GM12878 (cell line): ENCODE measurements at regions not wholly inside any gene's neighbourhood (a gene's known extent, or its start where the extent isn't known, plus 50 kb on each side); places are given as distances from the start of the nearest gene placed in this dataset.

ENCODE experiments used
- ATAC-seq: fragments of 200-7000 bp; cut with Tn5 transposase; 3 replicates; pipeline ENCODE4 v1.9.1; 2020; ENCODE audit warnings: mild to moderate bottlenecking, moderate library complexity
- BruUV-seq: library from RNA; stranded (reverse); fragments of 400-500 nt; replicated peaks from 2 replicates; lab custom pipeline; 2021; lab: Mats Ljungman, UMichigan
- CTCF ChIA-PET: fragments of 300-600 bp; sonication (Branson Sonifier 250); formaldehyde crosslinking; extraction: SDS; loops from one replicate; lab custom pipeline; 2021; ENCODE audit warnings: inconsistent platforms; lab: Yijun Ruan, JAX
- POLR2A ChIA-PET: fragments of 350-600 bp; formaldehyde crosslinking; extraction: SDS; loops from one replicate; lab custom pipeline; 2021; ENCODE audit warnings: inconsistent platforms; lab: Charles Lee
- RAD21 ChIA-PET: fragments of 300-600 bp; sonication (Branson Sonifier 250); formaldehyde crosslinking; loops from one replicate; lab custom pipeline; 2023; ENCODE audit warnings: antibody characterized with exemption; ENCODE audit not compliant: unreplicated experiment; lab: Charles Lee
- SMC1A ChIA-PET: fragments of 300-600 bp; sonication (Branson Sonifier 250); formaldehyde crosslinking; loops from one replicate; lab custom pipeline; 2023; ENCODE audit not compliant: unreplicated experiment, uncharacterized antibody; lab: Charles Lee
- DNase-seq: peaks from one replicate; pipeline ENCODE4 v3.0.0-alpha.2; 2011; ENCODE audit warnings: low read depth, low spot score
- FAIRE-seq: peaks from 3 replicates; lab custom pipeline; 2011; peaks lifted over from hg19 to GRCh38; lab: Jason Lieb, UNC
- H2AFZ ChIP-seq: 2 replicates; pipeline ENCODE4 v1.6.0; 2011; ENCODE audit warnings: low read depth, low read length, control low read depth; ENCODE audit not compliant: control insufficient read depth
- H3K27ac ChIP-seq: 2 replicates; pipeline ENCODE4 v1.5.1; 2011; ENCODE audit warnings: control low read depth; ENCODE audit not compliant: control insufficient read depth, insufficient read depth
- H3K27me3 ChIP-seq, 2 experiments: replicated peaks in 1 of 2; 2 replicates each; pipeline versions ENCODE4 v1.6.0 to v1.6.1; 2011; ENCODE audit warnings: low read length in 1 of 2; ENCODE audit not compliant: control insufficient read depth in 2 of 2, insufficient read depth in 2 of 2
- H3K36me3 ChIP-seq, 2 experiments: 2 replicates each; pipeline ENCODE4 v1.5.1; 2011; ENCODE audit warnings: low read length in 1 of 2; ENCODE audit not compliant: control insufficient read depth in 2 of 2, insufficient read depth in 2 of 2
- H3K4me1 ChIP-seq: 2 replicates; pipeline ENCODE4 v1.6.1; 2011; ENCODE audit warnings: mild to moderate bottlenecking, low read length, moderate library complexity, mixed read lengths; ENCODE audit not compliant: control insufficient read depth, insufficient read depth
- H3K4me2 ChIP-seq: 2 replicates; pipeline ENCODE4 v1.6.0; 2011; ENCODE audit warnings: control low read depth; ENCODE audit not compliant: control insufficient read depth, insufficient read depth
- H3K4me3 ChIP-seq: fragments of 200-600 bp; sonication (generic); 2 replicates; pipeline ENCODE4 v1.5.1; 2016
- H3K79me2 ChIP-seq: 2 replicates; pipeline ENCODE4 v1.6.0; 2011; ENCODE audit warnings: low read length; ENCODE audit not compliant: control insufficient read depth, insufficient read depth
- H3K9ac ChIP-seq: 2 replicates; pipeline ENCODE4 v1.8.0; 2011; ENCODE audit warnings: low read length, control low read depth, mixed read lengths; ENCODE audit not compliant: control insufficient read depth, insufficient read depth
- H3K9me3 ChIP-seq: replicated peaks from 3 replicates; pipeline ENCODE4 v1.5.1; 2011; ENCODE audit warnings: mild to moderate bottlenecking, low read length; ENCODE audit not compliant: control insufficient read depth, insufficient read depth
- H4K20me1 ChIP-seq: 2 replicates; pipeline ENCODE4 v1.6.0; 2011; ENCODE audit not compliant: control insufficient read depth, insufficient read depth
- BMI1 ChIP-seq: fragments of 450-650 bp; IDR thresholded peaks from 2 replicates; pipeline ENCODE4 v1.6.1; 2016; ENCODE audit warnings: mild to moderate bottlenecking, moderate library complexity, borderline replicate concordance
- HCFC1 ChIP-seq: fragments of 150-350 bp; IDR thresholded peaks from 2 replicates; pipeline ENCODE4 v1.6.1; 2014; ENCODE audit warnings: low read length
- KLF5 ChIP-seq: fragments of 450-650 bp; IDR thresholded peaks from 2 replicates; pipeline ENCODE4 v1.6.1; 2014; ENCODE audit warnings: mild to moderate bottlenecking; ENCODE audit not compliant: partially characterized antibody
- LARP7 ChIP-seq: fragments of 450-650 bp; IDR thresholded peaks from 2 replicates; pipeline ENCODE4 v1.6.1; 2017; ENCODE audit warnings: mild to moderate bottlenecking
- NBN ChIP-seq: fragments of 450-650 bp; IDR thresholded peaks from 2 replicates; pipeline ENCODE4 v1.6.1; 2016
- NFYA ChIP-seq: IDR thresholded peaks from 2 replicates; pipeline ENCODE4 v1.6.1; 2011; ENCODE audit warnings: low read depth, mild to moderate bottlenecking, low read length, improper control_type of control experiment, borderline replicate concordance
- RB1 ChIP-seq: fragments of 450-650 bp; formaldehyde crosslinking; IDR thresholded peaks from 2 replicates; pipeline ENCODE4 v1.6.1; 2017; ENCODE audit warnings: mild to moderate bottlenecking, borderline replicate concordance
- SIX5 ChIP-seq: IDR thresholded peaks from 2 replicates; pipeline ENCODE4 v1.6.1; 2011; ENCODE audit warnings: mild to moderate bottlenecking, low read depth, low read length, moderate library complexity; ENCODE audit not compliant: severe bottlenecking
- SPI1 ChIP-seq: IDR thresholded peaks from 2 replicates; pipeline ENCODE4 v1.6.1; 2011; ENCODE audit warnings: low read depth, mild to moderate bottlenecking, low read length, moderate library complexity, borderline replicate concordance; ENCODE audit not compliant: insufficient read depth
- STAT3 ChIP-seq: IDR thresholded peaks from 2 replicates; pipeline ENCODE4 v1.6.1; 2011; ENCODE audit warnings: low read depth, low read length, improper control_type of control experiment
- TCF3 ChIP-seq: IDR thresholded peaks from 2 replicates; pipeline ENCODE4 v1.6.1; 2012; ENCODE audit warnings: low read depth, mild to moderate bottlenecking, low read length, borderline replicate concordance; ENCODE audit not compliant: insufficient read depth
- ZBED1 ChIP-seq: IDR thresholded peaks from 2 replicates; pipeline ENCODE4 v1.6.1; 2016; ENCODE audit warnings: borderline replicate concordance
- WGBS: methylation state at CpG from one replicate; pipeline ENCODE4 v1.1.6; 2016; ENCODE audit warnings: low lambda C conversion rate; ENCODE audit not compliant: insufficient replicate concordance, insufficient coverage; ENCODE audit errors: missing lambda C conversion rate; 5-methylcytosine and 5-hydroxymethylcytosine counted together
- in situ Hi-C: fragments of 300-500 bp; cut with MboI; formaldehyde crosslinking; loops from 9 replicates; pipeline ENCODE4 v1.14.3; 2018; ENCODE audit warnings: mixed read lengths
- intact Hi-C: fragments of 100-400 bp; cut with micrococcal nuclease; formaldehyde crosslinking; loops from one replicate; pipeline ENCODE4 v1.14.2; 2022; ENCODE audit not compliant: unreplicated experiment
- TF ChIP-seq, protein P1 (sequence below): IDR thresholded peaks from 2 replicates; pipeline ENCODE4 v1.6.1; 2012; ENCODE audit warnings: improper control_type of control experiment, low read depth, low read length; ENCODE audit not compliant: insufficient replicate concordance
- TF ChIP-seq, protein P2 (sequence below): fragments of 450-650 bp; formaldehyde crosslinking; IDR thresholded peaks from 2 replicates; pipeline ENCODE4 v1.4.0; 2022; ENCODE audit warnings: mild to moderate bottlenecking, moderate library complexity
- TF ChIP-seq, protein P3 (sequence below): IDR thresholded peaks from 2 replicates; pipeline ENCODE4 v1.6.1; 2011; ENCODE audit warnings: mild to moderate bottlenecking, low read depth, low read length, moderate library complexity; ENCODE audit not compliant: insufficient replicate concordance

DNA sequence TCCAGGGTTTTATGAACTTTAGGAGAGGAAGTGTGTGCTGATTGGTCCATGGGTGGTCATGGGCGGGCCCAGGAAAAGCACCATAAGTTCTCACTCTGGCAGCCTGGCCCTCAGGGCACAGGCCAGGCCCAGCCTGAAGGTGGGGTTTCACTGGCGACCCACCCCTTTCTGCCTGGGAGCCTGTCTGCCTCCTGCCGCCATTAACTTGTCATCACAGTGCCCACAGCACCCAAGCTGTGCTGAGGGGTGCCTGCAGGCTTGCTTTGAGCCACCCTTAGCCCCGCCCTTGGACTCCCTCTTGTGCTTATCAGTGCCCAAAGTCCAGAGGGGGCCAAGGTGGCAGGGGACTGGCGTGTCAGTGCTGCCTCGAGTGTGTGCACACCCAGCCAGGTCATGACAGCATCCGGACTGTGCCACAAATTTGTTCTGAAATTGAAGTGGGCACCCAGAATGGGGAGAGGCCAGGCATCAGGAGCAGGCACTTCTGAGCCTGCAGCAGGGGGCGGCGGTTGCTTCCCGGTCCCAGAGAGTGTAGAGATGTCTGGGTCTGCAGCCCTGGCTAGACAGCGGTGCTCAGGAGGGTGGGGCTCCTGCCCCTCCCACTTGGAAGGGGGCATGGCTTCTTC, 455.6 kb downstream of the TMA16 start (continued):
- TF ChIP-seq, protein P1, sequence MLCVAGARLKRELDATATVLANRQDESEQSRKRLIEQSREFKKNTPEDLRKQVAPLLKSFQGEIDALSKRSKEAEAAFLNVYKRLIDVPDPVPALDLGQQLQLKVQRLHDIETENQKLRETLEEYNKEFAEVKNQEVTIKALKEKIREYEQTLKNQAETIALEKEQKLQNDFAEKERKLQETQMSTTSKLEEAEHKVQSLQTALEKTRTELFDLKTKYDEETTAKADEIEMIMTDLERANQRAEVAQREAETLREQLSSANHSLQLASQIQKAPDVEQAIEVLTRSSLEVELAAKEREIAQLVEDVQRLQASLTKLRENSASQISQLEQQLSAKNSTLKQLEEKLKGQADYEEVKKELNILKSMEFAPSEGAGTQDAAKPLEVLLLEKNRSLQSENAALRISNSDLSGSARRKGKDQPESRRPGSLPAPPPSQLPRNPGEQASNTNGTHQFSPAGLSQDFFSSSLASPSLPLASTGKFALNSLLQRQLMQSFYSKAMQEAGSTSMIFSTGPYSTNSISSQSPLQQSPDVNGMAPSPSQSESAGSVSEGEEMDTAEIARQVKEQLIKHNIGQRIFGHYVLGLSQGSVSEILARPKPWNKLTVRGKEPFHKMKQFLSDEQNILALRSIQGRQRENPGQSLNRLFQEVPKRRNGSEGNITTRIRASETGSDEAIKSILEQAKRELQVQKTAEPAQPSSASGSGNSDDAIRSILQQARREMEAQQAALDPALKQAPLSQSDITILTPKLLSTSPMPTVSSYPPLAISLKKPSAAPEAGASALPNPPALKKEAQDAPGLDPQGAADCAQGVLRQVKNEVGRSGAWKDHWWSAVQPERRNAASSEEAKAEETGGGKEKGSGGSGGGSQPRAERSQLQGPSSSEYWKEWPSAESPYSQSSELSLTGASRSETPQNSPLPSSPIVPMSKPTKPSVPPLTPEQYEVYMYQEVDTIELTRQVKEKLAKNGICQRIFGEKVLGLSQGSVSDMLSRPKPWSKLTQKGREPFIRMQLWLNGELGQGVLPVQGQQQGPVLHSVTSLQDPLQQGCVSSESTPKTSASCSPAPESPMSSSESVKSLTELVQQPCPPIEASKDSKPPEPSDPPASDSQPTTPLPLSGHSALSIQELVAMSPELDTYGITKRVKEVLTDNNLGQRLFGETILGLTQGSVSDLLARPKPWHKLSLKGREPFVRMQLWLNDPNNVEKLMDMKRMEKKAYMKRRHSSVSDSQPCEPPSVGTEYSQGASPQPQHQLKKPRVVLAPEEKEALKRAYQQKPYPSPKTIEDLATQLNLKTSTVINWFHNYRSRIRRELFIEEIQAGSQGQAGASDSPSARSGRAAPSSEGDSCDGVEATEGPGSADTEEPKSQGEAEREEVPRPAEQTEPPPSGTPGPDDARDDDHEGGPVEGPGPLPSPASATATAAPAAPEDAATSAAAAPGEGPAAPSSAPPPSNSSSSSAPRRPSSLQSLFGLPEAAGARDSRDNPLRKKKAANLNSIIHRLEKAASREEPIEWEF: no peak
- no peak for TF ChIP-seq LARP7
- TF ChIP-seq NFYA: no peak
- no peak for TF ChIP-seq NBN
- TF ChIP-seq BMI1: no peak
- no peak for TF ChIP-seq KLF5

DNA sequence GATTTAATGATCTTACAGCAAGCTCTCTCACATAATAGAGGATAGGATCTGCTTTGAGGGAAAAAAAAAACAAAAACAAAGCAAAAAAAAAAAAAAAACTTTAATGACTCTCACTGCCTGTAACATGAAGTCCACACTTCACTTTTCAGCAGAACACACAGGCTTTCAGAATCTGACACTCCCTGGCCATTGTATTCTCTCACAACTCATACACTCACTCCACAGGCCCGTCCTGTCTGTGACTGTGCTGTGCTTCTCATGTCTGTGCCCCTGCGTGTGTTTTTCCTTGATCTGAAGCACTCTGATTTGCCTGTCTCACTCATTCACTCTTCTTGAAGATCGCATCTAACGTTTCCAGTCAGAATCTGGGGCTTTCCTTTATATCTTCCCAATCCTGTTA, 460.8 kb downstream of the TMA16 start:
- TF ChIP-seq HCFC1: no peak
- TF ChIP-seq RB1: no peak
- TF ChIP-seq ZBED1: no peak
- no peak for TF ChIP-seq SPI1
- no peak for TF ChIP-seq SIX5
- TF ChIP-seq, protein P2, sequence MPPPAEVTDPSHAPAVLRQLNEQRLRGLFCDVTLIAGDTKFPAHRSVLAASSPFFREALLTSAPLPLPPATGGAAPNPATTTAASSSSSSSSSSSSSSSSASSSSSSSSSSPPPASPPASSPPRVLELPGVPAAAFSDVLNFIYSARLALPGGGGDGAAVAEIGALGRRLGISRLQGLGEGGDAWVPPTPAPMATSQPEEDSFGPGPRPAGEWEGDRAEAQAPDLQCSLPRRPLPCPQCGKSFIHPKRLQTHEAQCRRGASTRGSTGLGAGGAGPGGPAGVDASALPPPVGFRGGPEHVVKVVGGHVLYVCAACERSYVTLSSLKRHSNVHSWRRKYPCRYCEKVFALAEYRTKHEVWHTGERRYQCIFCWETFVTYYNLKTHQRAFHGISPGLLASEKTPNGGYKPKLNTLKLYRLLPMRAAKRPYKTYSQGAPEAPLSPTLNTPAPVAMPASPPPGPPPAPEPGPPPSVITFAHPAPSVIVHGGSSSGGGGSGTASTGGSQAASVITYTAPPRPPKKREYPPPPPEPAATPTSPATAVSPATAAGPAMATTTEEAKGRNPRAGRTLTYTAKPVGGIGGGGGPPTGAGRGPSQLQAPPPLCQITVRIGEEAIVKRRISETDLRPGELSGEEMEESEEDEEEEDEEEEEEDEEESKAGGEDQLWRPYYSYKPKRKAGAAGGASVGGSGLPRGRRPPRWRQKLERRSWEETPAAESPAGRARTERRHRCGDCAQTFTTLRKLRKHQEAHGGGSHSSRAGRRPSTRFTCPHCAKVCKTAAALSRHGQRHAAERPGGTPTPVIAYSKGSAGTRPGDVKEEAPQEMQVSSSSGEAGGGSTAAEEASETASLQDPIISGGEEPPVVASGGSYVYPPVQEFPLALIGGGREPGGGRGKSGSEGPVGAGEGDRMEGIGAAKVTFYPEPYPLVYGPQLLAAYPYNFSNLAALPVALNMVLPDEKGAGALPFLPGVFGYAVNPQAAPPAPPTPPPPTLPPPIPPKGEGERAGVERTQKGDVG (CRISPR knock-in tag): no peak
- TF ChIP-seq, protein P3, sequence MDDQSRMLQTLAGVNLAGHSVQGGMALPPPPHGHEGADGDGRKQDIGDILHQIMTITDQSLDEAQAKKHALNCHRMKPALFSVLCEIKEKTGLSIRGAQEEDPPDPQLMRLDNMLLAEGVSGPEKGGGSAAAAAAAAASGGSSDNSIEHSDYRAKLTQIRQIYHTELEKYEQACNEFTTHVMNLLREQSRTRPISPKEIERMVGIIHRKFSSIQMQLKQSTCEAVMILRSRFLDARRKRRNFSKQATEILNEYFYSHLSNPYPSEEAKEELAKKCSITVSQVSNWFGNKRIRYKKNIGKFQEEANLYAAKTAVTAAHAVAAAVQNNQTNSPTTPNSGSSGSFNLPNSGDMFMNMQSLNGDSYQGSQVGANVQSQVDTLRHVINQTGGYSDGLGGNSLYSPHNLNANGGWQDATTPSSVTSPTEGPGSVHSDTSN: no peak
- no peak for TF ChIP-seq TCF3
- no peak for TF ChIP-seq STAT3
- TF ChIP-seq, all 136 proteins: peak for 0
- Histone ChIP-seq H3K36me3 (no peaks in the 10 kb centered on the region), H3K27ac (no peak overlapping the region), H3K4me3 (no peak overlapping the region), H3K79me2 (no peaks in the 10 kb centered on the region), H3K4me2 (no peak overlapping the region), H4K20me1 (no peaks in the 10 kb centered on the region), H3K9ac (no peak overlapping the region), H3K4me1 (no peaks in the 10 kb centered on the region), H2AFZ (no peak overlapping the region), H3K27me3 (no peaks in the 10 kb centered on the region; a peak in 1 of 4 replicates), H3K9me3 (no peaks in the 10 kb centered on the region)
- ATAC-seq (no peak), DNase-seq (no peak), FAIRE-seq (no peak)
- RAD21 ChIA-PET: no interaction called here
- BruUV-seq: no TSS peak
- in situ Hi-C loops (no loop called here), intact Hi-C loops (no loop called here)
- SMC1A ChIA-PET: no interaction called here
- CTCF ChIA-PET: no interaction called here
- 24% methylated on average over 4 of the region's 4 CpGs for WGBS
- POLR2A ChIA-PET: no interaction called here
